ENCODE measurements at regions not wholly inside any gene's neighbourhood (a gene's known extent, or its start where the extent isn't known, plus 50 kb on each side); places are given as distances from the start of the nearest gene placed in this dataset.

DNA sequence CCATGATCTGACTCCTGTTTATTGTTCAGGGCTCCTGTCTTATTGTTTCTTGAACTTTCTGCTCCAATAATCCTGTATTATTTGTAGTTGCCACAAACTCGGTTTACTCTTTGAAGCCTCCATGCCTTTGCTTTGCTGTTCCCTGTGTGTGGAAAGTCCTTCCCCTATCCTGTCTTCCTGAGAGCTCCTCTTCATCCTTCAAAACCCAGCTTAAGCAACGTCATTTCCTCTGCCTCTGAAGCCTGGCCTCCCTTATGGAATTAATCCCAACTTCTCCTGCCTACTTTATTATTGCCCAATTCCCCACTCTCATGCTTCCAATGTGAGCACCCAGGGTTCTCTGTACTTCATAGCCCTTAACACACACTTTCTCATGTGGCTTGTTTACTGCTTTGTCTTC is 766.2 kb downstream of the MED13L start:
- Mint-ChIP-seq H3K4me1 (no peaks in the 10 kb centered on the region), H3K4me3 (no peak overlapping the region), H3K27ac (no peak overlapping the region), H3K36me3 (ENCODE audit: low read depth) (no peaks in the 10 kb centered on the region), H3K27me3 (no peaks in the 10 kb centered on the region), H3K9me3 (peaks cover 7% of the 10 kb centered on the region)
- DNase-seq = no peak
- intact Hi-C loops (cut with micrococcal nuclease) = no loop called here
- ChIA-PET POLR2A (no interaction called here), CTCF (no interaction called here)
- no peak for ATAC-seq (ENCODE audit: low read depth)
- no peak for TF ChIP-seq CTCF (IDR thresholded peaks at IDR 0.05)

GRCh38 chr12:115508990-115509389 is 768.5 kb downstream of the MED13L start:
- Mint-ChIP-seq H3K4me3 (no peak overlapping the region), H3K9me3 (peaks cover 4% of the 10 kb centered on the region), H3K4me1 (peaks cover 9% of the 10 kb centered on the region), H3K36me3 (ENCODE audit: low read depth) (no peaks in the 10 kb centered on the region), H3K27me3 (no peaks in the 10 kb centered on the region), H3K27ac (no peak overlapping the region)
- ATAC-seq (ENCODE audit: low read depth) (no peak), DNase-seq (no peak)
- CTCF ChIA-PET = no interaction called here
- intact Hi-C loops (cut with micrococcal nuclease) = no loop called here
- POLR2A ChIA-PET = no interaction called here
- no peak for TF ChIP-seq CTCF (IDR thresholded peaks at IDR 0.05)

DNA sequence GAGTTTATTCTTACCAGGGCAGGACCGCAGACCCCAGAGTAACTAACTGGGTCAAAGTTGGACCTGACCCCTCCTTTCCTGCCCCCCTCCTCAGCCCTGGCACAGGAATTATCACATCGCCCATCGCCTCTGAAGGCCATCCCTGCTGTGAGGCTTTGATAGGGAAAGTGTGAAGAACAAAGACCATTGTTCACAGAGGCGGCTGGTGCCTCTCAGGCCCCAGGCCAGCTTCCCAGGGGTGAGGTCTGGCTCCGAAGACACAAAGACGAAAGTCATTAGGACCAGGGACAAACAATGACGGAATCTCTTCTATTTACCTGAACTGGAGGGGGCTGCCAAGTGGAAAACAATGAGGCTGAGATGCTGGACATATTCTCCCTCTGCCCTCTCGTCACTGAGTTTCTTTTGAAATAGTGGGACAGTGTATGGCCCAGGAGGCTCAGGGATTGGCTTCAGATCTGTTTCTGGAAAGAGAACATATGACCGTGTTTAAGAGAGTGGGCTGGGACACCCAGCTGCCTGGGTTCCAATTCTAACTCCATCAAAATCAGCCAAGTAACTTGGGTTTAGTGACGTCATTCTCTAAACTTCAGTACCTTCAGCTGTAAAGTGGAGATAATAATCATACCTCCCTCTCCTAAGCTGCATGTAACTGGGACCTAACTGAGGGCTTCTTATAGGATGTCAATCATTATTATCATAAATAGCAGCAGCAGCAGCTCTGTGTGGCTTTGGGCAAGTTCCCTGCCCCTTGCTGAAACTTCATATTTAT is 769.4 kb downstream of the MED13L start:
- H3K27me3 Mint-ChIP-seq = no peaks in the 10 kb centered on the region
- POLR2A ChIA-PET = no interaction called here

GRCh38 chr12:115507560-115507889 is 770.0 kb downstream of the MED13L start:
- H3K36me3 Mint-ChIP-seq (ENCODE audit: low read depth) = no peaks in the 10 kb centered on the region
- H3K4me3 Mint-ChIP-seq = no peak overlapping the region
- peaks cover 11% of the 10 kb centered on the region for H3K4me1 Mint-ChIP-seq
- no peaks in the 10 kb centered on the region for H3K9me3 Mint-ChIP-seq
- DNase-seq = no peak
- POLR2A ChIA-PET = no interaction called here
- intact Hi-C loops (cut with micrococcal nuclease) = no loop called here
- CTCF ChIA-PET = no interaction called here
- H3K27me3 Mint-ChIP-seq = no peaks in the 10 kb centered on the region
- no peak overlapping the region for H3K27ac Mint-ChIP-seq
- no peak for ATAC-seq (ENCODE audit: low read depth)
- no peak for TF ChIP-seq CTCF (IDR thresholded peaks at IDR 0.05)

More for the DNA sequence above, 769.4 kb downstream of the MED13L start:
- Mint-ChIP-seq H3K27ac (no peak overlapping the region), H3K36me3 (ENCODE audit: low read depth) (no peaks in the 10 kb centered on the region), H3K9me3 (peaks cover 4% of the 10 kb centered on the region), H3K4me3 (no peak overlapping the region), H3K4me1 (peaks cover 11% of the 10 kb centered on the region)
- CTCF ChIA-PET = no interaction called here
- ATAC-seq (ENCODE audit: low read depth) = no peak
- intact Hi-C loops (cut with micrococcal nuclease) = no loop called here
- DNase-seq = no peak
- no peak for TF ChIP-seq CTCF (IDR thresholded peaks at IDR 0.05)

DNA sequence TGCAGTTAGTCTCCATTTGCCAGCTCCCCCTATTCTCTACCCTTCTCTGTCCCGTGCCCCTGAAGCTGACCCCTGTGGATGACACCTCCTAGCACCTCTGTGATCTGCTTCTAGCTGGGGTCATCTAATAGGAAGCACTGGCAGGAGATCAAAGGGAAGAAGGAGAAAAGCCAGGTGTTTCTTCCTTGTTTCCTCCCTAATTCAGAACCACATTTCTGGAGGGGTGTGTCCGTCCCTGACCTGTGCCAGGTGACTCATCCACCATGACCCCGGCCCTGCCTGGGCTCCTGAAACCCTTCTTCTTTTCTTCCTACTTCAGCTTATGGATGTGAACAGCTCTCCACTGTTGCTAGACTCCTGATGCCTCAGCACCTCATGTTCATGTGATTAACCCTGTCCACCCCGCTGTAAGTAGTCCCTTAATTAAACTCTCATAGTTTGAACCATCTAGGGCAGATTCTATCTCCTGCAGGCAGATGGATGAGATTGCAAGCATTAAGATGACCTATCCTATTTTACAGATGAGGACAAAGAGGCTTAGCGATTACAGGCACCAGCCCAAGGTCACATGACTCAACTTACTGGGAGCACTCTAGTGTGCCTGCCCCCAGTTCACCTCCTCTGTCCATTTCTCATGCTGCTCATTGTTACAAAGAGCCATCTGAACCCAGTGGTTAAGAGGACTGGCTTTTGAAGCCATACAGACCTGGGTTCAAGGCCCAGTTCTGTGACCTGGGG is 770.5 kb downstream of the MED13L start:
- H3K4me1 Mint-ChIP-seq = peaks cover 11% of the 10 kb centered on the region

More for the DNA sequence above, 770.5 kb downstream of the MED13L start:
- Mint-ChIP-seq H3K27ac (no peak overlapping the region), H3K36me3 (ENCODE audit: low read depth) (no peaks in the 10 kb centered on the region), H3K27me3 (no peaks in the 10 kb centered on the region), H3K9me3 (no peaks in the 10 kb centered on the region), H3K4me3 (no peak overlapping the region)
- POLR2A ChIA-PET = no interaction called here
- intact Hi-C loops (cut with micrococcal nuclease) = no loop called here
- CTCF ChIA-PET = no interaction called here
- TF ChIP-seq CTCF (IDR thresholded peaks at IDR 0.05) = no peak
- no peak for ATAC-seq (ENCODE audit: low read depth)
- DNase-seq = no peak

Data from activated B cell treated with CpG ODN at 0.5 μM for 24 hours (primary cell).